ENCODE measurements at regions not wholly inside any gene's neighbourhood (a gene's known extent, or its start where the extent isn't known, plus 50 kb on each side); places are given as distances from the start of the nearest gene placed in this dataset.

DNA sequence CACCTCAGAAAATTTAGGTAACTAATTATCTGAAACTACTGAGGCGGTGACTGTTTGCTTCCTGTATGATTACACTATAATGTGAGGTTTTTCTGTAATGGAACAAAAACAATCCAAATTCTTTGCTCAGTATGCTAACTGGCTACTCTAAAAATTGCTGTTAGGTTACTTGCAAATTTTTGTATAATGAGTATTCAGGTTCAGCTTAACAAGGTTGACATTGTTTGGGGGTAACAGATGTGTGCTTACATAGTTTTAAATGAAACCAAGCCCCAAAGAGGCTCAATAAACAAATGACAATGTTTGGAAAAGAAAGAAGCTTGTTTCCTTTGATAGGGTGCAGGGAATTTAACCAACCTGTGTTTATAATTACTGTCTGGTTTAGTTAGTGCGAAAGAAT lies 414.5 kb upstream of the MDFIC2 start:
- peaks cover 2% of the 10 kb centered on the region for H3K27me3 Mint-ChIP-seq (ENCODE audit: unreplicated experiment)
- TF ChIP-seq, protein P1, sequence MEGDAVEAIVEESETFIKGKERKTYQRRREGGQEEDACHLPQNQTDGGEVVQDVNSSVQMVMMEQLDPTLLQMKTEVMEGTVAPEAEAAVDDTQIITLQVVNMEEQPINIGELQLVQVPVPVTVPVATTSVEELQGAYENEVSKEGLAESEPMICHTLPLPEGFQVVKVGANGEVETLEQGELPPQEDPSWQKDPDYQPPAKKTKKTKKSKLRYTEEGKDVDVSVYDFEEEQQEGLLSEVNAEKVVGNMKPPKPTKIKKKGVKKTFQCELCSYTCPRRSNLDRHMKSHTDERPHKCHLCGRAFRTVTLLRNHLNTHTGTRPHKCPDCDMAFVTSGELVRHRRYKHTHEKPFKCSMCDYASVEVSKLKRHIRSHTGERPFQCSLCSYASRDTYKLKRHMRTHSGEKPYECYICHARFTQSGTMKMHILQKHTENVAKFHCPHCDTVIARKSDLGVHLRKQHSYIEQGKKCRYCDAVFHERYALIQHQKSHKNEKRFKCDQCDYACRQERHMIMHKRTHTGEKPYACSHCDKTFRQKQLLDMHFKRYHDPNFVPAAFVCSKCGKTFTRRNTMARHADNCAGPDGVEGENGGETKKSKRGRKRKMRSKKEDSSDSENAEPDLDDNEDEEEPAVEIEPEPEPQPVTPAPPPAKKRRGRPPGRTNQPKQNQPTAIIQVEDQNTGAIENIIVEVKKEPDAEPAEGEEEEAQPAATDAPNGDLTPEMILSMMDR (IDR thresholded peaks at IDR 0.05; ENCODE audit: unreplicated experiment), result no peak
- DNase-seq (ENCODE audit: low spot score), result no peak
- H3K4me3 Mint-ChIP-seq (ENCODE audit: unreplicated experiment), result no peak overlapping the region
- H3K4me1 Mint-ChIP-seq (ENCODE audit: unreplicated experiment), result peaks cover 7% of the 10 kb centered on the region
- H3K9me3 Mint-ChIP-seq (ENCODE audit: unreplicated experiment), result no peaks in the 10 kb centered on the region
- no peaks in the 10 kb centered on the region for H3K36me3 Mint-ChIP-seq (ENCODE audit: low read depth, unreplicated experiment)
- H3K27ac Mint-ChIP-seq (ENCODE audit: unreplicated experiment), result no peak overlapping the region

DNA sequence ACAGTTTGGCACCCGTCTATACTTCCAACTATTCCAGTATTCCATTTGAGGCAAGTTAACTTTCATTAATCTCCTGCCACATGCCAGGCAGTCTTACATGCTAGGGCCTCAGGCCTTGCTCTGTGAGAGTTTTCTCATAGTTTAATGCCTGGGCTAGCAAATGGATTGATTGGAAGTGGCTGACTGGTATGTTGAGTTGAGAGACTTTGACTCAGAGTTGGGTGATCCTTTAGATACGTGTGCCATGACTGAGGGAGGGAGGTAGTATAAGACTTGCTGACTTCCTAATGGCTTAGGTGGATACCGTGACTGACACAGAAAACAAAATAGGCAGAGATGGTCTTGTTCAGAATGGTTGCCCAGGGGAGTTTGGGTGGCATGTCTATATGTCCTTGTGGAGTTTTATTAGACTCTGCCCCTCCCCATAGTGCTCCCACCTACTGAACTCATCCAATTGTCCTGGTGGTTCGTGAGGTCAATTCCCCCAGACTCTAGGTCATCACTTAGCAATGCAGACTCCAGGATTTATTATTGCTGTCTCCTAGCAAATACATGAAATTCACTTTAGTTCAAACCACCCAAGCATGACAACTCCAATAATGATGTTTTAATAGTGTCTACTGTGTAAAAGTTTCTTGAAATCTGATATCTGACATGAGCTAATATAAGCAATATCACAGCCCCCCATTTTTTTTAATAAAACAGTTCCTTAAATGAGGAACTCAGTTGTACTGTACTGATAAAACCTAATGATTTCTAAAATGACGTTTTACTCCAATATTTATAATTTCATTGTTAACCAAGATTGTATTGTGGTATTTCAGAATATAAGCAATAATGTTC lies 413.9 kb upstream of the MDFIC2 start:
- H3K4me3 Mint-ChIP-seq (ENCODE audit: unreplicated experiment), result no peak overlapping the region

DNA sequence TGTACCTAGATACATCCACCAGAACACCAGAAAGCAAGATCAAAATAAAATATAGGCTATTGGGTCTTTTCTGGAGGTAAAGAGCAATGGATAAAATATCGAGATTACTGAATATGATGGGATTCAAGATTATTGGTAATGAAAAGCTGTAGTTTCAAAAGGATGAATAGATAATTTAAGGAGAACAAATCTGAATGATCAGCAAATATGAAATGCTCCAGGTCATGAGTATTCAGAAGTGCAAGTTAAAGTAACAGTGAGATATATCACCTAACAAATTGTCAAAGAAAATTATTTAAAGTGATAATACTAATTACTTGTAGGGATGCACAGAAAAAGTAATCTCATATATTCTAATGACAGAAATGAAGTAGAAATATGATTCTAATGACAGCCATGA lies 409.6 kb upstream of the MDFIC2 start:
- peaks cover 2% of the 10 kb centered on the region for H3K27me3 Mint-ChIP-seq (ENCODE audit: unreplicated experiment)
- H3K4me1 Mint-ChIP-seq (ENCODE audit: unreplicated experiment), result no peaks in the 10 kb centered on the region
- H3K27ac Mint-ChIP-seq (ENCODE audit: unreplicated experiment), result no peak overlapping the region
- DNase-seq (ENCODE audit: low spot score), result no peak
- TF ChIP-seq, protein P1 (IDR thresholded peaks at IDR 0.05; ENCODE audit: unreplicated experiment), result no peak
- no peak overlapping the region for H3K4me3 Mint-ChIP-seq (ENCODE audit: unreplicated experiment)
- no peaks in the 10 kb centered on the region for H3K9me3 Mint-ChIP-seq (ENCODE audit: unreplicated experiment)
- no peaks in the 10 kb centered on the region for H3K36me3 Mint-ChIP-seq (ENCODE audit: low read depth, unreplicated experiment)

More for the DNA sequence above, 413.9 kb upstream of the MDFIC2 start:
- Mint-ChIP-seq H3K27me3 (ENCODE audit: unreplicated experiment) (peaks cover 2% of the 10 kb centered on the region), H3K4me1 (ENCODE audit: unreplicated experiment) (peaks cover 7% of the 10 kb centered on the region), H3K36me3 (ENCODE audit: low read depth, unreplicated experiment) (no peaks in the 10 kb centered on the region), H3K27ac (ENCODE audit: unreplicated experiment) (no peak overlapping the region), H3K9me3 (ENCODE audit: unreplicated experiment) (no peaks in the 10 kb centered on the region)
- TF ChIP-seq, protein P1 (IDR thresholded peaks at IDR 0.05; ENCODE audit: unreplicated experiment), result no peak
- DNase-seq (ENCODE audit: low spot score), result no peak

DNA sequence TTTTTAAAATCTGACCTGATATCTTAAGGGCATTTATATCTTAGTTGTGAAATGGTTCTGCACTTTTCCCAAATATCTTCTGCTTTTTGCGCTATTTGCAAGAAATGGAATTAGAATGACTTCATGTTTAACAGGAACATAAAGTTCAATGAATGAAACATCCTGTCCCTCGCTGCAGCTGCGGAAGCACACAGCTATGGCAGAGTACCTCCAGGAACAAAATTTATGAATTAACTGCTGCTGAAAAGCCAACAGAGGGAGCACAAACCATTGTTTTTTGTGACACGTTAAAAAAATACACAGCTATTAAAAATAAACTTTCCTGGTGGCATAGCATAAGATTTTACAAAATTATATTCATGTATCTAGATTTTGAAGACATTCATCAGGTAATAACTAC lies 404.4 kb upstream of the MDFIC2 start:
- H3K4me3 Mint-ChIP-seq (ENCODE audit: unreplicated experiment), result no peak overlapping the region
- peaks cover 18% of the 10 kb centered on the region for H3K9me3 Mint-ChIP-seq (ENCODE audit: unreplicated experiment)
- no peaks in the 10 kb centered on the region for H3K4me1 Mint-ChIP-seq (ENCODE audit: unreplicated experiment)
- H3K27ac Mint-ChIP-seq (ENCODE audit: unreplicated experiment), result no peak overlapping the region
- TF ChIP-seq, protein P1 (IDR thresholded peaks at IDR 0.05; ENCODE audit: unreplicated experiment), result no peak
- DNase-seq (ENCODE audit: low spot score), result no peak
- H3K27me3 Mint-ChIP-seq (ENCODE audit: unreplicated experiment), result peaks cover 6% of the 10 kb centered on the region
- peaks cover 5% of the 10 kb centered on the region for H3K36me3 Mint-ChIP-seq (ENCODE audit: low read depth, unreplicated experiment)

DNA sequence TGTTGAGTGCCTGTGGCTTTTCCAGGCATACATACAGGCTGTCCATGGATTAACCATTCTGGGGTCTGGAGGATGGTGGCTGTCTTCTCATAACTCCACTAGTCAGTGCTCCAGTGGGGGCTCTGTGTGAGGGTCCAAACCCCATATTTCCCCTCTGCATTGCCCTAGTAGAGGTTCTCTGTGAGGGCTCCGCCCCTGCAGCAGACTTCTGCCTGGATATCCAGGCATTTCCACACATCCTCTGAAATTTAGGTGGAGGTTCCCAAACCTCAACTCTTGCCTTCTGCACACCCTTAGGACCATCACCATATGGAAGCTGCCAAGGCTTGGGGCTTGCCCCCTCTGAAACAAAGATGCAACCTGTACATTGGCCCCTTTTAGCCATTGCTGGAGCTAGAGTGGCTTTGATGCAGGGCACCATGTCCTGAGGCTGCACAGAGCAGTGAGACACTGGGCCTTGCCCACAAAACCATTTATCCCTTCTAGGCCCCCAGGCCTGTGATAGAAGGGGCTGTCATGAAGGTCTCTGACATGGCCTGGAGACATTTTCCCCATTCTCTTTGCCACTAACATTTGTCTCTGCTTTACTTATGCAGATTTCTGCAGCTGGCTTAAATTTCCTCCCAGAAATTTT lies 400.1 kb upstream of the MDFIC2 start:
- Mint-ChIP-seq H3K27ac (ENCODE audit: unreplicated experiment) (no peak overlapping the region), H3K4me3 (ENCODE audit: unreplicated experiment) (no peak overlapping the region), H3K9me3 (ENCODE audit: unreplicated experiment) (peaks cover 23% of the 10 kb centered on the region), H3K27me3 (ENCODE audit: unreplicated experiment) (peaks cover 6% of the 10 kb centered on the region), H3K4me1 (ENCODE audit: unreplicated experiment) (no peaks in the 10 kb centered on the region), H3K36me3 (ENCODE audit: low read depth, unreplicated experiment) (peaks cover 9% of the 10 kb centered on the region)
- TF ChIP-seq, protein P1 (IDR thresholded peaks at IDR 0.05; ENCODE audit: unreplicated experiment), result no peak
- DNase-seq (ENCODE audit: low spot score), result no peak

All from endothelial cell (in vitro differentiated cells).